ENCODE measurements at regions not wholly inside any gene's neighbourhood (a gene's known extent, or its start where the extent isn't known, plus 50 kb on each side); places are given as distances from the start of the nearest gene placed in this dataset.

DNA sequence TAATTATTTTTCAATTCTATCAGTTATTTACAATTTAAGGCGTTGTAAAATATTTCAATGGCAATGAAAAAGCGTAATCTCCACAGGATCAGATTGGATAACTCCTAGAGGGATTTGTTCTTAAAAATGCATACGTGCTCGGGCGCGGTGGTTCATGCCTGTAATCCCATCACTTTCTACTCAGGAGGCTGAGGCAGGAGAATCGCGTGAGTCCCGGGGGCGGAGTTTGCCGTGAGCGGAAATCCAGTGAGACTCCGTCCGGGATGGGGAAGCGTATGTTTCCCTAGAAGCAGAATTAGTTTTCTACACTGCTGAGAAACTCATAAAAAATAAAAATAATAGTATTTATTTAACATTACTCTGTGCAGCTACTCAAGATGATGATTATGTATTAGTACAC lies 917.8 kb upstream of the PCDH20 start:
- TF ChIP-seq CTCF (conservative IDR thresholded peaks at IDR 0.05), result no peak
- H3K27me3 Mint-ChIP-seq (ENCODE audit: low read depth), result no peaks in the 10 kb centered on the region
- Histone ChIP-seq H3K18ac (ENCODE audit: insufficient read length, low read depth, low read length) (no peak overlapping the region), H3K79me2 (ENCODE audit: insufficient read depth, low read length) (no peaks in the 10 kb centered on the region), H2BK5ac (ENCODE audit: insufficient read length, low read length) (no peak overlapping the region), H4K8ac (replicated peaks; ENCODE audit: insufficient read length, low read depth, low read length) (no peak overlapping the region), H3K9me3 (ENCODE audit: control insufficient read depth, low read depth, low read length) (no peaks in the 10 kb centered on the region), H3K27me3 (ENCODE audit: insufficient read depth, low read length) (no peaks in the 10 kb centered on the region), H2AK5ac (ENCODE audit: insufficient read length, low read length) (no peak overlapping the region), H3K23me2 (ENCODE audit: insufficient read length, low read depth, low read length, poor library complexity, severe bottlenecking) (no peaks in the 10 kb centered on the region), H3K9ac (ENCODE audit: extremely low read depth, insufficient read length, low read length) (no peak overlapping the region), H2BK12ac (ENCODE audit: insufficient read length, low read depth, low read length) (no peak overlapping the region), H4K91ac (ENCODE audit: insufficient read length, low read depth, low read length) (no peak overlapping the region), H2BK15ac (ENCODE audit: low read depth, low read length) (no peak overlapping the region), H3K27ac (ENCODE audit: insufficient read length, low read depth, low read length) (no peak overlapping the region), H3K23ac (ENCODE audit: insufficient read length, low read depth, low read length) (no peak overlapping the region), H2AFZ (ENCODE audit: low read length) (no peak overlapping the region), H2BK120ac (ENCODE audit: low read depth, low read length, poor library complexity, severe bottlenecking) (no peak overlapping the region), H3K56ac (ENCODE audit: insufficient read length, low read depth, low read length) (no peak overlapping the region), H4K20me1 (ENCODE audit: control insufficient read depth, insufficient read depth, insufficient read length) (no peaks in the 10 kb centered on the region), H4K5ac (ENCODE audit: insufficient read length, low read depth, low read length) (no peak overlapping the region), H2BK20ac (ENCODE audit: low read depth, low read length, poor library complexity, severe bottlenecking) (no peak overlapping the region), H3K4me1 (ENCODE audit: insufficient read depth, low read length) (no peaks in the 10 kb centered on the region; the same call in 1 of the 2 replicates), H3K14ac (ENCODE audit: insufficient read depth, low read length) (no peak overlapping the region), H3K79me1 (ENCODE audit: insufficient read depth, low read depth, low read length, poor library complexity, severe bottlenecking) (no peaks in the 10 kb centered on the region), H3K4ac (ENCODE audit: low read depth, low read length) (no peak overlapping the region), H3T11ph (ENCODE audit: low read length) (no peak overlapping the region), H3K4me2 (ENCODE audit: insufficient read depth, insufficient read length, low read length) (no peak overlapping the region)
- DNase-seq, result no peak
- H3K9me3 Mint-ChIP-seq, result no peaks in the 10 kb centered on the region
- no peak overlapping the region for H3K4me3 Mint-ChIP-seq
- H3K36me3 Mint-ChIP-seq (ENCODE audit: insufficient read depth in 1 of 3, low read depth in 3 of 3), result no peaks in the 10 kb centered on the region
- no peak overlapping the region for H3K27ac Mint-ChIP-seq
- WGBS (ENCODE audit: extremely low coverage, insufficient read length, low lambda C conversion rate), result no CpG with 5 or more reads among the region's 15 CpGs
- H3K4me1 Mint-ChIP-seq, result peaks cover 7 to 8% of the 10 kb centered on the region in 2 experiments
